MCF 10A (cell line): ENCODE measurements at regions not wholly inside any gene's neighbourhood (a gene's known extent, or its start where the extent isn't known, plus 50 kb on each side); places are given as distances from the start of the nearest gene placed in this dataset.
"Not testable (repeated sequence)": the region's sequence is repeated elsewhere in the genome, so short reads cannot be mapped to it uniquely, and the experiment has no call there.

Experiments
- BruUV-seq: library from RNA; stranded (reverse); fragments of 400-500 nt; replicated peaks from 2 replicates; lab custom pipeline; 2021; lab: Mats Ljungman, UMichigan
- CTCF ChIA-PET: fragments of 300-600 bp; sonication (Branson Sonifier 250); formaldehyde crosslinking; extraction: SDS; loops from one replicate; lab custom pipeline; 2021; ENCODE audit warnings: antibody characterized with exemption, inconsistent platforms; lab: Yijun Ruan, JAX
- POLR2A ChIA-PET: fragments of 300-600, 350-650 bp; sonication (Branson Sonifier 250); formaldehyde crosslinking; extraction: SDS; loops from one replicate; lab custom pipeline; 2020; ENCODE audit warnings: antibody characterized with exemption, inconsistent platforms; lab: Yijun Ruan, JAX
- DNase-seq: peaks from one replicate; pipeline ENCODE4 v3.0.0-alpha.2; 2018; ENCODE audit not compliant: unreplicated experiment
- H3K27ac Mint-ChIP-seq: one replicate; pipeline ENCODE4 v1.8.0; 2022; ENCODE audit warnings: mild to moderate bottlenecking, low read depth, mixed read lengths; ENCODE audit not compliant: unreplicated experiment
- H3K27me3 Mint-ChIP-seq: one replicate; pipeline ENCODE4 v1.8.0; 2022; ENCODE audit warnings: mixed read lengths; ENCODE audit not compliant: insufficient read depth, unreplicated experiment
- H3K36me3 Mint-ChIP-seq: one replicate; pipeline ENCODE4 v1.8.0; 2022; ENCODE audit warnings: mild to moderate bottlenecking, moderate library complexity, mixed read lengths; ENCODE audit not compliant: insufficient read depth, unreplicated experiment
- H3K4me1 Mint-ChIP-seq: one replicate; pipeline ENCODE4 v1.8.0; 2022; ENCODE audit warnings: mixed read lengths; ENCODE audit not compliant: insufficient read depth, unreplicated experiment
- H3K4me3 Mint-ChIP-seq: one replicate; pipeline ENCODE4 v1.8.0; 2022; ENCODE audit warnings: mild to moderate bottlenecking, moderate library complexity, mixed read lengths; ENCODE audit not compliant: unreplicated experiment
- H3K9me3 Mint-ChIP-seq: one replicate; pipeline ENCODE4 v1.8.0; 2022; ENCODE audit warnings: mixed read lengths; ENCODE audit not compliant: unreplicated experiment
- intact Hi-C: fragments of 100-400 bp; cut with micrococcal nuclease; formaldehyde crosslinking; loops from 2 replicates; pipeline ENCODE4 v1.14.1; 2022
- TF ChIP-seq, protein P1 (sequence below): fragments of 200-600 bp; IDR thresholded peaks from one replicate; pipeline ENCODE4 v1.8.0; 2022; ENCODE audit warnings: antibody characterized with exemption, mild to moderate bottlenecking; ENCODE audit not compliant: unreplicated experiment

GRCh38 chr16:77046206-77046605 is 144.8 kb upstream of the MON1B start:
- Mint-ChIP-seq H3K27me3 (no peaks in the 10 kb centered on the region), H3K4me3 (no peak overlapping the region), H3K4me1 (no peaks in the 10 kb centered on the region), H3K9me3 (no peaks in the 10 kb centered on the region), H3K27ac (no peak overlapping the region), H3K36me3 (no peaks in the 10 kb centered on the region)
- DNase-seq: no peak
- ChIA-PET CTCF (interaction anchor here (0.5 to 5.1 kb wide), 2 partner anchors 125 to 1247 kb away, joined by 4 to 35 read pairs; no protein-coding TSS in a partner anchor), POLR2A (interaction anchor here (0.7 kb wide), 1 partner anchor 750 kb away, joined by 3 read pairs; no protein-coding TSS in a partner anchor)
- BruUV-seq: no TSS peak
- TF ChIP-seq, protein P1, sequence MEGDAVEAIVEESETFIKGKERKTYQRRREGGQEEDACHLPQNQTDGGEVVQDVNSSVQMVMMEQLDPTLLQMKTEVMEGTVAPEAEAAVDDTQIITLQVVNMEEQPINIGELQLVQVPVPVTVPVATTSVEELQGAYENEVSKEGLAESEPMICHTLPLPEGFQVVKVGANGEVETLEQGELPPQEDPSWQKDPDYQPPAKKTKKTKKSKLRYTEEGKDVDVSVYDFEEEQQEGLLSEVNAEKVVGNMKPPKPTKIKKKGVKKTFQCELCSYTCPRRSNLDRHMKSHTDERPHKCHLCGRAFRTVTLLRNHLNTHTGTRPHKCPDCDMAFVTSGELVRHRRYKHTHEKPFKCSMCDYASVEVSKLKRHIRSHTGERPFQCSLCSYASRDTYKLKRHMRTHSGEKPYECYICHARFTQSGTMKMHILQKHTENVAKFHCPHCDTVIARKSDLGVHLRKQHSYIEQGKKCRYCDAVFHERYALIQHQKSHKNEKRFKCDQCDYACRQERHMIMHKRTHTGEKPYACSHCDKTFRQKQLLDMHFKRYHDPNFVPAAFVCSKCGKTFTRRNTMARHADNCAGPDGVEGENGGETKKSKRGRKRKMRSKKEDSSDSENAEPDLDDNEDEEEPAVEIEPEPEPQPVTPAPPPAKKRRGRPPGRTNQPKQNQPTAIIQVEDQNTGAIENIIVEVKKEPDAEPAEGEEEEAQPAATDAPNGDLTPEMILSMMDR: no peak
- intact Hi-C loops: no loop called here

DNA sequence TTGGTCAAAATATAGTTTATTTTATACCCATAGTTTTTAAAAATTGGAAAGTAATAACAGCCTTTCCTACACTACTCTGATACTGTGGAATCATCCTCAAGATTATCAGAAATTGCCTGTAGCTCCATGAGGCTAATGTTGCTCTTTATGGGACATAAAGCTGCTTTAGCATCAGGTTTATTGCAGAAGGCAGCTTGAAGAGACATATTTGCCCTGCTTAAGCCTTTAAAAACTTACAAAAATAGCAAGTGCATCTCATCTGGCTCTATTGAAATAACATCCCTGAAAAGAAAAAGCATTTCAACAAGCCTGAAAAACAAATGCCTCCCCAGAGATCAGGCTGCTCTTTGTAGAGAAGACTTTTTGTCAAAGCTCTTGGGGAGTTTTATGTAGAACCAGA is 142.9 kb upstream of the MON1B start:
- ChIA-PET POLR2A (no interaction called here), CTCF (no interaction called here)
- intact Hi-C loops: no loop called here
- H3K36me3 Mint-ChIP-seq: no peaks in the 10 kb centered on the region
- H3K27me3 Mint-ChIP-seq: no peaks in the 10 kb centered on the region
- no TSS peak for BruUV-seq
- no peaks in the 10 kb centered on the region for H3K9me3 Mint-ChIP-seq
- DNase-seq: no peak
- TF ChIP-seq, protein P1: no peak
- H3K27ac Mint-ChIP-seq: no peak overlapping the region
- H3K4me1 Mint-ChIP-seq: no peaks in the 10 kb centered on the region
- no peak overlapping the region for H3K4me3 Mint-ChIP-seq

- Mint-ChIP-seq H3K9me3 (no peaks in the 10 kb centered on the region), H3K36me3 (no peaks in the 10 kb centered on the region), H3K4me1 (no peaks in the 10 kb centered on the region), H3K27ac (no peak overlapping the region), H3K27me3 (no peaks in the 10 kb centered on the region), H3K4me3 (no peak overlapping the region)
- POLR2A ChIA-PET: no interaction called here
- BruUV-seq: no TSS peak
- no peak for DNase-seq
- TF ChIP-seq, protein P1: no peak
- CTCF ChIA-PET: no interaction called here
- intact Hi-C loops: no loop called here
These were observed 141.4 kb upstream of the MON1B start for GRCh38 chr16:77049577-77049976.

DNA sequence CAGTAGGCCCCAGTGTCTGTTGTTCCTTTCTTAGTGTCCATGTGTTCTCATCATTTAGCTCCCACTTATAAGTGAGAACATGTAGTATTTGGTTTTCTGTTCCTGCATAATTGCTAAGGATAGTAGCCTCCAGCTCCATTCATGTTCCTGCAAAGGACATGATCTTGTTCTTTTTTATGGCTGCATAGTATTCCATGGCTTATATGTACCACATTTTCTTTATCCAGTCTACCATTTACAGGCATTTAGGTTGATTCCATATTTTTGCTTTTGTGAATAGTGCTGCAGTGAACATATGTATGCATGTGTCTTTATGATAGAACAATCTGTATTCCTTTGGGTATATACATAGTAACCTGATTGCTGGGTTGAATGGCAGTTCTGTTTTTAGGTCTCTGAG is 134.4 kb upstream of the MON1B start:
- H3K4me3 Mint-ChIP-seq, H3K27me3 Mint-ChIP-seq, intact Hi-C loops, H3K9me3 Mint-ChIP-seq, BruUV-seq, H3K27ac Mint-ChIP-seq, H3K36me3 Mint-ChIP-seq, POLR2A ChIA-PET, DNase-seq: not testable (repeated sequence)
- H3K4me1 Mint-ChIP-seq: peaks cover 11% of the 10 kb centered on the region
- CTCF ChIA-PET: interaction anchor here (0.7 to 1.5 kb wide), 3 partner anchors 14 to 410 kb away, joined by 3 to 8 read pairs (median 3); no protein-coding TSS in a partner anchor
